ENCODE measurements at regions not wholly inside any gene's neighbourhood (a gene's known extent, or its start where the extent isn't known, plus 50 kb on each side); places are given as distances from the start of the nearest gene placed in this dataset.

GRCh38 chr18:47528343-47528742, 276.9 kb upstream of the SKOR2 start:
- DNase-seq = no peak

- no peak for DNase-seq
These were observed 274.7 kb upstream of the SKOR2 start for GRCh38 chr18:47526147-47526546.

- DNase-seq = no peak
These were observed 270.9 kb upstream of the SKOR2 start for GRCh38 chr18:47522359-47522758.

DNA sequence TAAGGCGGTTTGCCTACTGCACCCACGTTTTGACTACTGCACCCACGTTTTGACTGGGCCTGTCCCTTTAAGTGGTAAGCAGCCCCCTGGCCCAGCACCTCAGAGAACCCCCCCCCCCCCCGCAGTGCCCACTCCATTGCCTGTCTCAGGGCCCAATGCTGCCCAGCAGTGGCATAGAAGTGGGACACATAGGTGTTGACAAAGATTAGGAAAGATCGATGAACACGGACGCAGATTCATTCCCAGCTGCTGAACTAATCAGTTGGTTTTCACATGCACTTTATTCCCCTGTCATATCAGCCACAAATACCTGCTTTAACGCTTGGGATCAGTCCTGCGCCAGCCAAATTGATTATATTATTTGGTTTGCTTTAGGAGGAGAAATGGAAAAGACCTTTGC, 268.8 kb upstream of the SKOR2 start:
- DNase-seq = no peak

DNA sequence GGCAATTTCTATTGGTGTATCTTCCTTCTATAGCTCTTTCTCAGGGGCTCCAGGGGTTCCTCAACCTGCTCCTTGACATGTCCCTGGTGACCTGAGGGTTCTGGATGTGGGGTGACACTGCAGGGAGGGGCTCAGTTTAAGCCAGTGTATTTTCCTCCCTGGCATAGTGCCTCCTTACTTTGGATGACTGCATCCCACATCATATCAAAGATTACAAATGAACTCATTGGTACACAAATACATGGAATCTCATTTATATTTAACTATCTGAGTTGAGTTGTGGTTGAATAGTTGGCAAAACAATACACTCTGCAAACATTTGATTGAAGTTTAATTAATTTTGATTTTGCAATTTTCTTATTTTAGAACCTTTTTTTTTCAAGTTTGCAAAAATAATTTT, 268.2 kb upstream of the SKOR2 start:
- DNase-seq = no peak

DNA sequence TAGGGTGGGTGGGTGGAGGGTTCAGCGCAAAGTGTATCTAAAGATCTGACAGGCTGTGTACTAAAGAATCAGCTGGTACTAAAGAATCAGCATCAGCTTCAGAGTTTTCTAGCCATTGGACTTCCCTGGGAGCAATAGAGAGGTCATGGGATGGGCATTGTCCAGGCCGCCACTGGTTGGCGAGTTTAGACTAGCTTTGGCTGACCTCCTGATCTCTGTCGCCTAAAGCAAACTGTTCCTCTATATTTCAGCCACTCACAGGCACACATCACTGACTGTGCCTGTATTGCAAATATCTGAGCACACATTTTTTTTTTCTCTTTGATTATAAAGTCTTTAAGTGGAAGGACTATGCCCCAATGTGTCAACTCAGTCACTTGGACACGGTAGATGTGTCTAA, 267.8 kb upstream of the SKOR2 start:
- DNase-seq = no peak

GRCh38 chr18:47513614-47514013, 262.2 kb upstream of the SKOR2 start:
- no peak for DNase-seq

DNA sequence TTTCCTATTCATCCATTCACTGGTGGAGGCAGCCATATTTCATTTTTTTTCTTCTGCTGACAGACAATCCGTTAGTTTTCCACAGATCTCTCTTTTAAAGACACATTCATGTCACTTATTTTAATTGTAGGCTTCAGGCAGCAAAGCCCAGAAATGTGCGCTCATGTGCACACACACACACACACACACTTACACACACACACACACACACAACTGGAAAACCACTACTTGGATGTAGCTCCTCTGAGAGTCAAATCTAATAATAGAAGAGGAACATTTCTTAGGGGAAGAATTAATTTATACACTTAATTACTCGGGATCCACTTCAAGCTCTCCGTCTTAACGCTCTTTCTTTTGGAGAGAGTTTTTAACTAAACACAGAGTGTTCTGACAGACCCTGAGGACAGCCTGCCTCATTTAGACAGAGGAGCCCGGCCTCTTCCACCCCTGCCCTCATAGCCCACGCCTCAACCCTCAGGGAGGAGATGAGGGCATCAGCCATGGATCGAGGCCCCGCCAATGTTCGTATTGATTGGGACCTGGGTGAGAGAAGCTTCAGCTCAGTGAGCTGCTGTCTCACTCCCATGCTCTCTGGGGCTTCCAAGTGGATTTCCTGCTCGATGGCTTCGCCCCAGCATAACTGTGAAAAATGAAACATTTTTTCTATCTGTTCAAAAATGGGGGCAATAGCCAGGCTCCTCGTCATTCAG, 261.4 kb upstream of the SKOR2 start:
- no peak for DNase-seq

- no peak for DNase-seq
These were observed 260.6 kb upstream of the SKOR2 start for GRCh38 chr18:47512056-47512455.

DNA sequence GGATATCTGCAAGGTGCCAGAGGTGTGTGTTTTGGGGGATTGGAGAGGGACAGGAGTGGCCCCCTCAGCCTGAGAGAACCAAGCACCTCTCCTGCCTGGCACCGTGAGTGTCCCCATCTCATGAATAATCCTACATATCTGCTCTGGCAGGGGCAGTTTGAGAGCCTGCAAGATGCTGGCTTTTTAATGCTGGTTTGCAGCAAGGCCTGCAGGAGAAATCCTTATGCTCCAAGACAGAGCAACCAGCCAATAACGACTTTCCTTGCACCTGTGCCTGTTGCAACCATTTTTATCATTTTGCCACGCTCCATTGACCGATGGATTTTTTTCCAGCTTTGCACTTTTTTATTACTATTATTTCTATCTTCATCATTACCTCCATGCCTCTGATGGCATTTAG, 259.4 kb upstream of the SKOR2 start:
- no peak for DNase-seq

DNA sequence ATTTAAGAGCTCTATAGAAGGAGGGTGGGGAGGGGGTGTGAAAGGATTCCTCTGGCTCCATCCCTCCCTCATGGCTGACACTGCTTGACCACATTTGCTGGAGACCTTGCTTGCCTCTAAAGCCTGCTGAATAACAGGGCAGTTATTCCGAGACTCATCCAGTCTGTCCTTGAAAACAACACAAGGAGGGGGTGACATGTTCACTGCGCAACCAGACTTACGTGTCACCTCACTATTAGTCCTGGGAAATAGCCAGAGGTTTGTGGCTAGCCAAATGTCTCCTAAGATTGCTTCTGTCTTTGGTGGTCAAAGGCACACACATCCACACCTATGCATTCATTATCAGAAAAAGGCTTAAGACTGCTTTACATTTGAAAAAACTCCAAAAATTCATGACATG, 256.2 kb upstream of the SKOR2 start:
- no peak for DNase-seq

- no peak for DNase-seq
These were observed 255.4 kb upstream of the SKOR2 start for GRCh38 chr18:47506897-47507296.

DNA sequence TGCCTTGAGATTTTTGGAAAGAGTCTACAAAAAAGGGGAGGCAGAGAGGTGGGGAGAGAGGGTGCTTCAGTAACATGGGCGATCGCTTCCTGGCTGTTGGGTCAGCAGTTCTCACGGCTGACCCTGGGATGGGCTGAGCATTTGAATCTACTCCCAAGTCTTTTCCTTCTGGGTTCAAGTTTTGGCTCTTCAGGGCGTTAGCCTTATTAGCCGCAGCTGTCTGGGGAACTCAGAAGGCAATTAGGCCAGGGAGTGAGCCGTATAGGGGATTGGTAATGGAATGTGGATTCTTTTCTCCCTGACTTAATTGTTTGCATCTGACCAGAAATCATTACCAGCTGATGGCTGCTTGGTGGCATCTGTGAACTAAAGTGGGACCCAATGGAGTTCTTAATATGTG, 250.5 kb upstream of the SKOR2 start:
- no peak for DNase-seq

- DNase-seq = no peak
These were observed 249.5 kb upstream of the SKOR2 start for GRCh38 chr18:47500930-47501329.

DNA sequence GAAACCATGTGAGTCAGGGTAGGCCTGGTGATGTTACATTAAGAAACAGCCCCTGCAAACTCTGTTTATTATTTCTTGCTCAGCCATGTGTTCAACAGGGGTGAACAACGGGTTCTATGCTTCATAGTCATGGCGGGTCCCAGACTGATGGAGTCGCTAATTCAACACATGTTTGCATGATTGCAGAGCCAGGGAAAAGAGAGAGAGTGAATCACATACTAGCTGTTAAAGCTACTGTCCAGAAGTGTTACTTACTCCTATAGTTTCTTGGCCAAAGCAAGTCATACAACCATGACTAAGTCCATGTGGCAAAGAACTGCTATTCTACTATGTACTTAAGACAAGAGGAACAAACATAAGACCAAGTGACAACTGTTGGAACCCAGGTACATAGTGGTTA, 241.2 kb upstream of the SKOR2 start:
- DNase-seq = no peak

GRCh38 chr18:47490882-47491281, 239.4 kb upstream of the SKOR2 start:
- no peak for DNase-seq

- DNase-seq = no peak
These were observed 233.8 kb upstream of the SKOR2 start for GRCh38 chr18:47485221-47485797.

- no peak for DNase-seq
These were observed 232.6 kb upstream of the SKOR2 start for GRCh38 chr18:47484068-47484467.

DNA sequence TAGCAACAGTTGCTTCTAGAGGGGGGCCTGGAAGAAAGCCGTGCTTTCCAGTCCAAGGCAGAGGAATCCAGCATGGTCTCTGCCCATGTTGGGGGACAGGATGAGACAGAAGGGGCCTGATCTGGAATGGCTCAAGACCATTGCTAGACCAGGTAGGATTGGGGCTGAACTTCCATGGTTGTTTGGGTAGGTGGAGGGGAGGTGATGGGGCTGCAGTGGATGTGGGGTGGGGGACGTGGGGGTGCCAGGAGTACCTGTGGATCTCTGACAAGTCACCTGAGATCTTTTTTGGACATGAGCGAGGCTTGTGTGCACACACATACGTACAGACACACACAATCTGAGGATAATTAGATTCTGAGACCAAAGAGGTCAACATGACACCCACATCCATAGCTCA, 228.7 kb upstream of the SKOR2 start:
- DNase-seq = no peak

DNA sequence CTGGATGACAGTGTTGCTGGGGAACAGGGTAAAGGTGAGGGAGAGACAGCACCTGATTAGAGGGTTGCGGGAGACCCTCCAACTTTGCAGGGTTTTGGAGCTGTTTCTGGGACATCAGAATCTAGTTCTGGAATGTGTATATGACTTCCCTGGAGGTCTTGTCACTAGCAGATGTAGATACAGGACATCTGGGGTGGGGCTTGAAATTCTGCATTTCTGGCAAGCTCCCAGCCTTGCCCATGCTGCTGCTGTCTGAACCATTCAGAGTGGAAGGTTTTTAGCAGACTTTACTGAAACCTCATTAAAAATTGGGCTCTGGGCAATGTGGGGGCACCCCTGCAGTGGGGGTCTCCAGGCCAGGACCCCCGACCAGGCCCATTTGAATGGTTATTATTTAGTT, 220.3 kb upstream of the SKOR2 start:
- DNase-seq = no peak

DNA sequence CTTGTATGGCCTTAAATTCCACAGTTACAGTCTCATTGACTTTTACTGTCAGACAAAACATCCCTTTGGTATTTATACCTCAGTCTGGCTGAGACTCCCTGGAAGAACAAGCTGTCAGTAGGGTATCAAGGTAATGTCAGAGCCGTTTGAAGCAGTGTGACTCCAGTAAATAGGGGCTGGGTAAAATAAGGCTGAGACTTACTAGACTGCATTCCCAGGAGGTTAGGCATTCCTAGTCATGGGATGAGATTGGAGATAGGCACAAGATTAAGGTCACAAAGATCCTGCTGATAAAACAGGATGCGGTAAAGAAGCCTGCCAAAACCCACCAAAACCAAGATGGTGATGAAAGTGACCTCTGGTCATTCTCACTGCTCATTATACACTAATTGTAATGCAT, 219.5 kb upstream of the SKOR2 start:
- no peak for DNase-seq

DNA sequence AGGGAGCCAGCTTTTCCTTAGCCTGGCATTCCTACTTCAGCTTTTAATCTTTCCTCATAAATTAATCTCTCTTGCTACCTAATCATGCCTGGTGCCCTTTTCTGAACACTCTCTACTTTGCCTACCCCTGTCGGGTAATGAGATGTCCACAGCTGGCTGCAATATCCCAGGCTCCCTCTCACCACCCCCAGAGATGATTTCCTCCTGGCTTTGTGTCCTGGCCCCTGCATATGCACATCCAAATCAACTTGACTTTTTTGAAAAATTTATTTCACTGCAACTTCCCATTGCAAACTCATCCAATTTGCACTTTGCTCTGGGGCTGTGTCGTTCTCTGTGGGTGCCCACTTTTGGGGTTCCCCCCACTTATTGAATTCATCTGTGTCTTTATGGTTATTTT, 218.1 kb upstream of the SKOR2 start:
- no peak for DNase-seq

GRCh38 chr18:47461977-47462376, 210.5 kb upstream of the SKOR2 start:
- DNase-seq = no peak

- DNase-seq = no peak
These were observed 210.0 kb upstream of the SKOR2 start for GRCh38 chr18:47461406-47461948.

- DNase-seq = no peak
These were observed 207.0 kb upstream of the SKOR2 start for GRCh38 chr18:47458483-47458882.
